ENCODE measurements at regions not wholly inside any gene's neighbourhood (a gene's known extent, or its start where the extent isn't known, plus 50 kb on each side); places are given as distances from the start of the nearest gene placed in this dataset.

- no peak for DNase-seq
These were observed 484.5 kb downstream of the NR2F1-AS1 start for GRCh38 chr5:93096561-93096960.

- peak in 1 of 2 experiments; percentile 13 for DNase-seq
These were observed 488.5 kb downstream of the NR2F1-AS1 start for GRCh38 chr5:93092349-93093105.

- no peak for DNase-seq
These were observed 490.3 kb downstream of the NR2F1-AS1 start for GRCh38 chr5:93090698-93091097.

GRCh38 chr5:93088592-93089389, 492.2 kb downstream of the NR2F1-AS1 start:
- no peak for DNase-seq

- no peak for DNase-seq
These were observed 493.7 kb downstream of the NR2F1-AS1 start for GRCh38 chr5:93087326-93087725.

GRCh38 chr5:93082981-93083380, 498.0 kb downstream of the NR2F1-AS1 start:
- DNase-seq, result no peak

GRCh38 chr5:93079046-93079445, 502.0 kb downstream of the NR2F1-AS1 start:
- no peak for DNase-seq

- DNase-seq, result peak; percentile 95
These were observed 502.7 kb downstream of the NR2F1-AS1 start for GRCh38 chr5:93078082-93079038.

- peak; percentile 4 to 8 for DNase-seq
These were observed 504.5 kb downstream of the NR2F1-AS1 start for GRCh38 chr5:93076566-93076965.

- no peak for DNase-seq
These were observed 504.9 kb downstream of the NR2F1-AS1 start for GRCh38 chr5:93076096-93076495.

- DNase-seq, result no peak
These were observed 507.5 kb downstream of the NR2F1-AS1 start for GRCh38 chr5:93073547-93073946.

- DNase-seq, result no peak
These were observed 508.1 kb downstream of the NR2F1-AS1 start for GRCh38 chr5:93072831-93073459.

GRCh38 chr5:93071710-93072109, 509.3 kb downstream of the NR2F1-AS1 start:
- no peak for DNase-seq

- no peak for DNase-seq
These were observed 510.1 kb downstream of the NR2F1-AS1 start for GRCh38 chr5:93070938-93071337.

GRCh38 chr5:93069276-93069675, 511.7 kb downstream of the NR2F1-AS1 start:
- no peak for DNase-seq

GRCh38 chr5:93062548-93062947, 518.5 kb downstream of the NR2F1-AS1 start:
- peak; percentile 34 to 53 for DNase-seq

GRCh38 chr5:93058309-93058708, 522.7 kb downstream of the NR2F1-AS1 start:
- no peak for DNase-seq

- DNase-seq, result no peak
These were observed 523.7 kb downstream of the NR2F1-AS1 start for GRCh38 chr5:93057311-93057710.

- no peak for DNase-seq
These were observed 525.0 kb downstream of the NR2F1-AS1 start for GRCh38 chr5:93055971-93056370.

- no peak for DNase-seq
These were observed 525.5 kb downstream of the NR2F1-AS1 start for GRCh38 chr5:93055561-93055960.

- peak; percentile 80 to 84 for DNase-seq
These were observed 526.4 kb downstream of the NR2F1-AS1 start for GRCh38 chr5:93054424-93055163.

GRCh38 chr5:93053825-93054224, 527.2 kb downstream of the NR2F1-AS1 start:
- no peak for DNase-seq
